GM23338 (cell line): ENCODE measurements at regions not wholly inside any gene's neighbourhood (a gene's known extent, or its start where the extent isn't known, plus 50 kb on each side); places are given as distances from the start of the nearest gene placed in this dataset.

Source experiments
- ATAC-seq: fragments of 200-7000 bp; cut with Tn5 transposase; 3 replicates; pipeline ENCODE4 v1.9.1; 2020
- DNase-seq: peaks from one replicate; pipeline ENCODE4 v3.0.0-alpha.2; 2015; ENCODE audit warnings: low spot score
- H2AFZ ChIP-seq: fragments of 200-600 bp; sonication (generic); 2 replicates; pipeline ENCODE4 v1.8.0; 2016; ENCODE audit warnings: antibody characterized with exemption, mild to moderate bottlenecking, moderate library complexity
- H3F3A ChIP-seq: fragments of 200-600 bp; sonication (generic); replicated peaks from 2 replicates; pipeline ENCODE4 v1.8.0; 2017; ENCODE audit warnings: antibody characterized with exemption, mixed run types, low read depth
- H3K27ac ChIP-seq: fragments of 200-600 bp; sonication (generic); 2 replicates; pipeline ENCODE4 v1.6.1; 2016; ENCODE audit warnings: low read depth
- H3K27me3 ChIP-seq: fragments of 200-600 bp; sonication (generic); 2 replicates; pipeline ENCODE4 v1.8.0; 2016; ENCODE audit warnings: mild to moderate bottlenecking, mixed run types, moderate library complexity; ENCODE audit not compliant: insufficient read depth
- H3K36me3 ChIP-seq: fragments of 200-600 bp; sonication (generic); 2 replicates; pipeline ENCODE4 v1.8.0; 2016; ENCODE audit warnings: mild to moderate bottlenecking; ENCODE audit not compliant: insufficient read depth
- H3K4me1 ChIP-seq: fragments of 200-600 bp; sonication (generic); 2 replicates; pipeline ENCODE4 v1.8.0; 2016; ENCODE audit warnings: mild to moderate bottlenecking, moderate library complexity; ENCODE audit not compliant: insufficient read depth
- H3K4me2 ChIP-seq: fragments of 200-600 bp; sonication (generic); 2 replicates; pipeline ENCODE4 v1.7.1; 2017; ENCODE audit warnings: mixed run types
- H3K4me3 ChIP-seq: fragments of 200-600 bp; sonication (generic); 2 replicates; pipeline ENCODE4 v1.6.1; 2016; ENCODE audit warnings: mixed run types
- H3K79me2 ChIP-seq: fragments of 200-600 bp; sonication (generic); replicated peaks from 2 replicates; pipeline ENCODE4 v1.8.0; 2017; ENCODE audit warnings: mild to moderate bottlenecking; ENCODE audit not compliant: insufficient read depth
- H3K9me2 ChIP-seq: fragments of 200-600 bp; sonication (generic); 2 replicates; pipeline ENCODE4 v1.8.0; 2017; ENCODE audit not compliant: insufficient read depth
- H4K20me1 ChIP-seq: fragments of 200-600 bp; sonication (generic); replicated peaks from 2 replicates; pipeline ENCODE4 v1.8.0; 2017; ENCODE audit warnings: mild to moderate bottlenecking; ENCODE audit not compliant: insufficient read depth
- H3K27ac Mint-ChIP-seq: 2 replicates; pipeline ENCODE4 v1.8.0; 2020; ENCODE audit warnings: inconsistent platforms, mild to moderate bottlenecking, moderate library complexity, mixed read lengths
- H3K27me3 Mint-ChIP-seq: 3 replicates; pipeline ENCODE4 v1.8.0; 2022; ENCODE audit warnings: low read depth, mild to moderate bottlenecking, moderate library complexity, mixed read lengths, inconsistent platforms; ENCODE audit not compliant: insufficient read depth, poor library complexity
- H3K36me3 Mint-ChIP-seq: 3 replicates; pipeline ENCODE4 v1.8.0; 2021; ENCODE audit warnings: low read depth, mild to moderate bottlenecking, inconsistent platforms, moderate library complexity, mixed read lengths
- H3K4me1 Mint-ChIP-seq: 3 replicates; pipeline ENCODE4 v1.8.0; 2020; ENCODE audit warnings: mild to moderate bottlenecking, inconsistent platforms, mixed read lengths
- H3K4me3 Mint-ChIP-seq: 3 replicates; pipeline ENCODE4 v1.8.0; 2021; ENCODE audit warnings: moderate library complexity, mild to moderate bottlenecking, inconsistent platforms, mixed read lengths
- H3K9me3 Mint-ChIP-seq: 3 replicates; pipeline ENCODE4 v1.8.0; 2020; ENCODE audit warnings: moderate library complexity, mild to moderate bottlenecking, inconsistent platforms, mixed read lengths
- CREB1 ChIP-seq: fragments of 250-450 bp; sonication (Bioruptor Pico); IDR thresholded peaks from 2 replicates; pipeline ENCODE4 v1.5.0; 2020; ENCODE audit warnings: low read depth, mild to moderate bottlenecking, moderate library complexity
- CTCF ChIP-seq, 2 experiments: fragments of 200-600 bp in 1 of 2; sonication (generic) in 1 of 2; conservative IDR thresholded peaks; 2 replicates each; pipeline versions ENCODE4 v1.5.1 to v1.6.1; 2016 to 2017; ENCODE audit warnings: antibody characterized with exemption in 2 of 2, low read depth in 2 of 2, mild to moderate bottlenecking in 2 of 2, moderate library complexity in 1 of 2
- ETS1 ChIP-seq: IDR thresholded peaks from 2 replicates; pipeline ENCODE4 v1.6.1; 2016; ENCODE audit warnings: antibody characterized with exemption
- EZH2 ChIP-seq: fragments of 200-600 bp; sonication (generic); IDR thresholded peaks from one replicate; pipeline ENCODE4 v1.8.0; 2017; ENCODE audit warnings: antibody characterized with exemption, mild to moderate bottlenecking, low read depth; ENCODE audit not compliant: unreplicated experiment
- EZH2phosphoT487 ChIP-seq: fragments of 200-600 bp; sonication (generic); IDR thresholded peaks from one replicate; pipeline ENCODE4 v1.8.1; 2018; ENCODE audit warnings: antibody characterized with exemption; ENCODE audit not compliant: unreplicated experiment
- JUNB ChIP-seq: IDR thresholded peaks from one replicate; pipeline ENCODE4 v1.6.1; 2016; ENCODE audit warnings: antibody characterized with exemption; ENCODE audit not compliant: unreplicated experiment
- NANOG ChIP-seq: IDR thresholded peaks from 2 replicates; pipeline ENCODE4 v1.6.1; 2016; ENCODE audit warnings: antibody characterized with exemption, borderline replicate concordance
- POLR2AphosphoS5 ChIP-seq: IDR thresholded peaks from 2 replicates; pipeline ENCODE4 v1.6.1; 2016; ENCODE audit warnings: antibody characterized with exemption, low read depth
- REST ChIP-seq: IDR thresholded peaks from one replicate; pipeline ENCODE4 v1.6.1; 2018; ENCODE audit warnings: antibody characterized with exemption; ENCODE audit not compliant: unreplicated experiment
- STAT1 ChIP-seq: IDR thresholded peaks from one replicate; pipeline ENCODE4 v1.6.1; 2016; ENCODE audit warnings: antibody characterized with exemption; ENCODE audit not compliant: unreplicated experiment
- ZNF114 ChIP-seq: fragments of 250-450 bp; sonication (Bioruptor Pico); IDR thresholded peaks from 2 replicates; pipeline ENCODE4 v1.5.0; 2020; ENCODE audit warnings: mild to moderate bottlenecking, moderate library complexity
- ZNF331 ChIP-seq: fragments of 250-450 bp; sonication (Bioruptor Pico); IDR thresholded peaks from 2 replicates; pipeline ENCODE4 v1.5.0; 2020; ENCODE audit warnings: low read depth, mild to moderate bottlenecking, moderate library complexity

GRCh38 chr1:221188458-221188857, 309.2 kb downstream of the HLX start:
- Mint-ChIP-seq H3K27me3 (no peaks in the 10 kb centered on the region), H3K4me1 (no peaks in the 10 kb centered on the region), H3K36me3 (no peaks in the 10 kb centered on the region), H3K27ac (no peak overlapping the region), H3K4me3 (no peak overlapping the region), H3K9me3 (no peaks in the 10 kb centered on the region)
- no peaks in the 10 kb centered on the region for H3K27me3 ChIP-seq
- H3K4me2 ChIP-seq, result no peak overlapping the region
- H3K4me3 ChIP-seq, result no peak overlapping the region
- no peaks in the 10 kb centered on the region for H3F3A ChIP-seq
- no peaks in the 10 kb centered on the region for H3K4me1 ChIP-seq
- H3K9me2 ChIP-seq, result no peaks in the 10 kb centered on the region
- H3K79me2 ChIP-seq, result no peaks in the 10 kb centered on the region
- H3K36me3 ChIP-seq, result no peaks in the 10 kb centered on the region
- H3K27ac ChIP-seq, result no peak overlapping the region
- no peak overlapping the region for H2AFZ ChIP-seq
- no peaks in the 10 kb centered on the region for H4K20me1 ChIP-seq
- ATAC-seq (no peak), DNase-seq (no peak)
- no peak for TF ChIP-seq ETS1
- no peak for TF ChIP-seq JUNB
- TF ChIP-seq ZNF114 (CRISPR knock-in tag), result no peak
- TF ChIP-seq REST, result no peak
- TF ChIP-seq NANOG, result no peak
- no peak for TF ChIP-seq EZH2phosphoT487
- TF ChIP-seq EZH2, result no peak
- TF ChIP-seq CTCF (conservative IDR thresholded peaks at IDR 0.05; ENCODE audit: low read depth in 2 of 2), result no peak
- TF ChIP-seq CREB1 (CRISPR knock-in tag), result no peak
- no peak for TF ChIP-seq POLR2AphosphoS5
- TF ChIP-seq STAT1, result no peak
- TF ChIP-seq ZNF331, result no peak
